ENCODE measurements at regions not wholly inside any gene's neighbourhood (a gene's known extent, or its start where the extent isn't known, plus 50 kb on each side); places are given as distances from the start of the nearest gene placed in this dataset.

GRCh38 chr11:134830312-134830711, 418.3 kb upstream of the B3GAT1 start:
- Histone ChIP-seq H3K36me3 (replicated peaks in 1 of 2; ENCODE audit: insufficient read depth in 1 of 2, low read depth in 2 of 2) (no peaks in the 10 kb centered on the region), H3K9me3 (no peaks in the 10 kb centered on the region), H3K4me3 (no peak overlapping the region), H3K4me1 (no peaks in the 10 kb centered on the region), H3K27me3 (no peaks in the 10 kb centered on the region), H3K27ac (no peak overlapping the region)
- intact Hi-C loops (cut with DNase I): no loop called here
- no peak for TF ChIP-seq POLR2A (IDR thresholded peaks at IDR 0.05)
- TF ChIP-seq, protein P1, sequence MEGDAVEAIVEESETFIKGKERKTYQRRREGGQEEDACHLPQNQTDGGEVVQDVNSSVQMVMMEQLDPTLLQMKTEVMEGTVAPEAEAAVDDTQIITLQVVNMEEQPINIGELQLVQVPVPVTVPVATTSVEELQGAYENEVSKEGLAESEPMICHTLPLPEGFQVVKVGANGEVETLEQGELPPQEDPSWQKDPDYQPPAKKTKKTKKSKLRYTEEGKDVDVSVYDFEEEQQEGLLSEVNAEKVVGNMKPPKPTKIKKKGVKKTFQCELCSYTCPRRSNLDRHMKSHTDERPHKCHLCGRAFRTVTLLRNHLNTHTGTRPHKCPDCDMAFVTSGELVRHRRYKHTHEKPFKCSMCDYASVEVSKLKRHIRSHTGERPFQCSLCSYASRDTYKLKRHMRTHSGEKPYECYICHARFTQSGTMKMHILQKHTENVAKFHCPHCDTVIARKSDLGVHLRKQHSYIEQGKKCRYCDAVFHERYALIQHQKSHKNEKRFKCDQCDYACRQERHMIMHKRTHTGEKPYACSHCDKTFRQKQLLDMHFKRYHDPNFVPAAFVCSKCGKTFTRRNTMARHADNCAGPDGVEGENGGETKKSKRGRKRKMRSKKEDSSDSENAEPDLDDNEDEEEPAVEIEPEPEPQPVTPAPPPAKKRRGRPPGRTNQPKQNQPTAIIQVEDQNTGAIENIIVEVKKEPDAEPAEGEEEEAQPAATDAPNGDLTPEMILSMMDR (IDR thresholded peaks at IDR 0.05): no peak
- no peak for DNase-seq
- no peak for ATAC-seq

GRCh38 chr11:134823970-134824369, 411.9 kb upstream of the B3GAT1 start:
- ATAC-seq: no peak
- H3K36me3 ChIP-seq (replicated peaks in 1 of 2; ENCODE audit: insufficient read depth in 1 of 2, low read depth in 2 of 2): no peaks in the 10 kb centered on the region
- WGBS, 2 donors: 63 to 68% methylated on average over 4 of the region's 4 CpGs

GRCh38 chr11:134822897-134823296, 410.9 kb upstream of the B3GAT1 start:
- no peak for TF ChIP-seq POLR2A (IDR thresholded peaks at IDR 0.05)
- TF ChIP-seq, protein P1 (IDR thresholded peaks at IDR 0.05): no peak
- Histone ChIP-seq H3K27me3 (no peaks in the 10 kb centered on the region), H3K4me1 (no peaks in the 10 kb centered on the region), H3K9me3 (no peaks in the 10 kb centered on the region), H3K27ac (no peak overlapping the region), H3K4me3 (no peak overlapping the region), H3K36me3 (replicated peaks in 1 of 2; ENCODE audit: insufficient read depth in 1 of 2, low read depth in 2 of 2) (no peaks in the 10 kb centered on the region)
- DNase-seq (no peak), ATAC-seq (no peak)
- WGBS, 2 donors: 40 to 45% methylated on average over 8 of the region's 8 CpGs
- intact Hi-C loops (cut with DNase I): no loop called here

More at GRCh38 chr11:134823970-134824369, 411.9 kb upstream of the B3GAT1 start:
- intact Hi-C loops (cut with DNase I): no loop called here
- DNase-seq: no peak
- H3K9me3 ChIP-seq: no peaks in the 10 kb centered on the region
- TF ChIP-seq, protein P1 (IDR thresholded peaks at IDR 0.05): no peak
- no peak for TF ChIP-seq POLR2A (IDR thresholded peaks at IDR 0.05)
- H3K27me3 ChIP-seq: no peaks in the 10 kb centered on the region
- H3K4me3 ChIP-seq: no peak overlapping the region
- H3K4me1 ChIP-seq: no peaks in the 10 kb centered on the region
- H3K27ac ChIP-seq: no peak overlapping the region

GRCh38 chr11:134821422-134821821, 409.4 kb upstream of the B3GAT1 start:
- H3K27ac ChIP-seq: no peak overlapping the region
- no peak for DNase-seq
- TF ChIP-seq POLR2A (IDR thresholded peaks at IDR 0.05): no peak
- TF ChIP-seq, protein P1 (IDR thresholded peaks at IDR 0.05): no peak

DNA sequence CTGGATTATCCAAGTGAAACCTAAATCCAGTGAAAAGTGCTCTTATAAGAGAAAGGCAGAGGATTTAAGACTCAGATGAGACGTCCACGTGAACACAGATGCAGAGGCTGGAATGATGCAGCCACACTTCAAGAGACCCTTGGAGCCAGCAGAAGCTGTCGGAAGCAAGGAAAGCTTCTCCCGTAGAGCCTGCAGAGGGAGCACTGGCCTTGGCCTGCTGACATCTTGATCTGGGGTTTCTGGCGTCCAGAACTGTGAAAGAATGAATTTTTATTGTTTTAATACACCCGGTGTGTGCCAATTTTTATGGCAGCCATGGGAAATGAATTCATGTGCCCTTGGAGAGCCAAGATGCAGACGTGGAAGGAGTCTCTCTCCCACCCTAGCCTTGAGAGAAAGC, 407.0 kb upstream of the B3GAT1 start:
- H3K4me1 ChIP-seq: no peaks in the 10 kb centered on the region
- WGBS, 2 donors: 38% methylated on average over 7 of the region's 7 CpGs
- H3K9me3 ChIP-seq: no peaks in the 10 kb centered on the region
- DNase-seq (no peak), ATAC-seq (no peak)
- H3K27ac ChIP-seq: no peak overlapping the region
- H3K4me3 ChIP-seq: no peak overlapping the region
- TF ChIP-seq, protein P1 (IDR thresholded peaks at IDR 0.05): no peak
- no peak for TF ChIP-seq POLR2A (IDR thresholded peaks at IDR 0.05)
- intact Hi-C loops (cut with DNase I): no loop called here
- H3K36me3 ChIP-seq (replicated peaks in 1 of 2; ENCODE audit: insufficient read depth in 1 of 2, low read depth in 2 of 2): no peaks in the 10 kb centered on the region
- no peaks in the 10 kb centered on the region for H3K27me3 ChIP-seq

More at GRCh38 chr11:134821422-134821821, 409.4 kb upstream of the B3GAT1 start:
- intact Hi-C loops (cut with DNase I): no loop called here
- H3K36me3 ChIP-seq (replicated peaks in 1 of 2; ENCODE audit: insufficient read depth in 1 of 2, low read depth in 2 of 2): no peaks in the 10 kb centered on the region
- no peaks in the 10 kb centered on the region for H3K9me3 ChIP-seq
- no peak for ATAC-seq
- H3K27me3 ChIP-seq: no peaks in the 10 kb centered on the region
- no peaks in the 10 kb centered on the region for H3K4me1 ChIP-seq
- WGBS, 2 donors: 49 to 59% methylated on average over 4 of the region's 4 CpGs
- H3K4me3 ChIP-seq: no peak overlapping the region

Measured in body of pancreas (tissue), 4 donors.